Choroid plexus epithelial cell (primary cell): ENCODE measurements at regions not wholly inside any gene's neighbourhood (a gene's known extent, or its start where the extent isn't known, plus 50 kb on each side); places are given as distances from the start of the nearest gene placed in this dataset.

Source experiments
- DNase-seq: peaks from one replicate; pipeline ENCODE4 v3.0.0-alpha.2; 2010; ENCODE audit warnings: low read depth
- H3K4me3 ChIP-seq: 2 replicates; pipeline ENCODE4 v1.5.1; 2011; ENCODE audit warnings: low read depth, mild to moderate bottlenecking, control low read depth, low read length, moderate library complexity
- TF ChIP-seq, protein P1 (sequence below): conservative IDR thresholded peaks from 2 replicates; pipeline ENCODE4 v1.5.1; 2011; ENCODE audit warnings: low read depth, mild to moderate bottlenecking, control low read depth, inconsistent platforms, low read length, moderate library complexity

DNA sequence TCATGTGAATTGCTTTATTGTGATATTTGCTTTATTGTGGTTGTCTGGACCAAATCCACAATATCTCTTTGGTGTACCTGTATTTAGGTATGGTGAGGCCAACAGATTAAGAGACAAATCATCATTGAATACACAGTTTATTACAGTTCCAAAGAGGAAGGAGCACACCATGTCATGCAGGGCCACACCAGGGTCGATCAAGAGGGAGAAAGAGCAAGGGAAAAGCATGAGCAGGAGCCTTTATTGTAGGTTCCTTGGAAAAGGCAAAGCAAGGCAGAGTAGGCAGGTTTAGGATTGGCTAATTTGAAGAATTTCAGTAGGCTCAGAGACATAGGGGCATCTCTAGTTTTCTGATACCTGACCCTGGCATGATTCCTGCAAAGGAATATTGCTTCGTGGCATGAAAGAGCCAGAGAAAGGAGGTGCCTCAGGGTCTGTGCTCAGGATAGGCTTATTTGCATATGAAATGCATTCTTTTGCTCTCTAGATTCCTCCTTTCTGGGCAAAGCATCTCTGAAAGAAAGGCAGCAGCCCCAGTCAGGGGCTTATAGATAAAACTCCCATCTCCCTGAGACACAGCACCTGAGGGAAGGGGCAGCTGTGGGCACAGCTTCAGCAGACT, 214.2 kb upstream of the ERBB4 start:
- no peak for DNase-seq
- no peak overlapping the region for H3K4me3 ChIP-seq
- TF ChIP-seq, protein P1, sequence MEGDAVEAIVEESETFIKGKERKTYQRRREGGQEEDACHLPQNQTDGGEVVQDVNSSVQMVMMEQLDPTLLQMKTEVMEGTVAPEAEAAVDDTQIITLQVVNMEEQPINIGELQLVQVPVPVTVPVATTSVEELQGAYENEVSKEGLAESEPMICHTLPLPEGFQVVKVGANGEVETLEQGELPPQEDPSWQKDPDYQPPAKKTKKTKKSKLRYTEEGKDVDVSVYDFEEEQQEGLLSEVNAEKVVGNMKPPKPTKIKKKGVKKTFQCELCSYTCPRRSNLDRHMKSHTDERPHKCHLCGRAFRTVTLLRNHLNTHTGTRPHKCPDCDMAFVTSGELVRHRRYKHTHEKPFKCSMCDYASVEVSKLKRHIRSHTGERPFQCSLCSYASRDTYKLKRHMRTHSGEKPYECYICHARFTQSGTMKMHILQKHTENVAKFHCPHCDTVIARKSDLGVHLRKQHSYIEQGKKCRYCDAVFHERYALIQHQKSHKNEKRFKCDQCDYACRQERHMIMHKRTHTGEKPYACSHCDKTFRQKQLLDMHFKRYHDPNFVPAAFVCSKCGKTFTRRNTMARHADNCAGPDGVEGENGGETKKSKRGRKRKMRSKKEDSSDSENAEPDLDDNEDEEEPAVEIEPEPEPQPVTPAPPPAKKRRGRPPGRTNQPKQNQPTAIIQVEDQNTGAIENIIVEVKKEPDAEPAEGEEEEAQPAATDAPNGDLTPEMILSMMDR = no peak

DNA sequence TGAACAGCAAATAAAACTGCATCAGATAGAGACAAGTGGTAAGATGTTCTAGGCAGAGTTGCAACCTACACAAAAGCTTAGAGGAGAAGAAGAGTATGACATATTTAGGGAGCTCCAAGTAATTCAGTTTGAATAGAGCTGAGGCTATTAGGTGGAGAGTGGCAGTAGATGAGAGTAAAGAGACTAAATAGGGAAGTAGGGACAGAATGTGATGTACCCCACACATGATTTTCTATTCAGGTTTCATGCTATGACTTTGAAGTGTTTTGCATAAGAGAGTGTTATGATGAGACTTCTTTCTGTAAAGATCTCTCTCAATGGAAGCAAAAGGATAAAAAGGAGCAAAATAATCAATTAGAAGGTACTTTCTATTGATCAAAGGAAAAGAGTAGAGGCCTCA, 206.8 kb upstream of the ERBB4 start:
- DNase-seq = no peak
- TF ChIP-seq, protein P1 = no peak
- no peak overlapping the region for H3K4me3 ChIP-seq

DNA sequence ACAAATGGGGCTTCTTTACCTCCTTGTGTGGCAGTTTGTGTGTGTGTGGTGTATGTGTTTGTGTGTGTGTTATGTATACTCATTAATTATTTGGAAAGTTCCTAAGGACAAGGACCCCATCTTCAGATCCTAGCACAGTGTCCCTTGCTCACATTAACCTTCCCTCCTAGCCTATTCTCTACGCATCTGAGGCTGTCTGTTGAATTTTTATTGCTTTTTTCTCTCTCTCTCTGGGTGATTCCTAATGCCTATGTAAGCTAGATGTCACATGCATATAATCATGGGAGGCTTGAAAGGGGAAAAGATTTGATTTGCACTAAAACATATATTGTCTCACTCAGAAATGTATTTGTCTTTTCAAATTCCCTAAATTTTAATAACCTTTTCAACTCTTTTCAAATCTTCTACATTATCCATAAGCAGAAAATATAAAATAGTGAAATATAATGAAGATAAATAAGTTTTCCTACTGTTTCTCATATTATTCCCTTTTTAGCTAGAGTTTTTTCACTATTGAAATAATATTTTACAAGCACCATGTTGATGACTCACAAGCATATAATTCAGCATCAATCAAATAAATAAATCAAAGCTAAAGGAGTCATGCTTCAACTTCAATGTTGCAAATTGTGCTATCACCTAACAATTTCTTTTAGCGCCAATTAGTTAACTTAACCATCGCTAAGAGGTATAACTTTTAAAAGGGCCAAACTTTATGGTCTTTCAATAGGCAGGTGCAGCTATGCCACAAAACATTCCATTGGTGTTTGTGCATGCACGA, 199.0 kb upstream of the ERBB4 start:
- TF ChIP-seq, protein P1 = no peak
- no peak overlapping the region for H3K4me3 ChIP-seq
- no peak for DNase-seq

DNA sequence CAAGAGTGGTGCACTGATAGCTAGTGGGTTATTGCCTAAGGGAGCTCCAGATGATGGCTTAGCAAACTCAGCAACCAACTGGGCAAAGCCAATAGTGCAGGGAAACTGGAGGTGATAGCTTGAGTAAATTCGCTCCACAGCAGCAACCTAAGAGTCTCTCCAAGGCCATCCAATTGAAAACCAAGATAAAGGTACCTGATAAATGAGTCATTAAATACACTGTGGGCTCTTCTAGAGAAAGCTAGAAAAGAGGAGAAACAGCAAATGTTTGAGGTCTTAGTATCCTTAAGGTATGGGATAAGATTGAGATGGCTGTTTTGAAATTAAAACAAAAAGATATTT, 197.8 kb upstream of the ERBB4 start:
- no peak for DNase-seq
- TF ChIP-seq, protein P1 = no peak
- no peak overlapping the region for H3K4me3 ChIP-seq

DNA sequence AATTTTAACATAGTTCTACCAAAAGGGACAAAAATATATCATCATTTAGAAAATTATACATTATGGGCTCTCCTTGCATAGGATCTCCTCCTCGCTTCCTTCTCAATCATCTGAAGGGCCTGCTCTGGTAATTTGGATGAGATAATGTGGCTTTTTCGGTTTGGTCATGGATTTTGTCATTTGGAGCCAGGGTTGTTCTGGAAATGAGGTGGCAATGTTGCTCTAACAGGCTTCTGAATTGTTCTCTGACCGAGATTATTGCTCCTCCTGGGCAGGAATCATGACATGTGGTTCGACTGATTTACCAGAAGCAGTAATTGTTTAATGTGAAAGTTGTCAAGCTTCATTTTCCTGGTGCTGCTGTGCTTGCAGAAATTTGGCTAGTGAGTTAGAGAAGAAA, 194.7 kb upstream of the ERBB4 start:
- DNase-seq = no peak
- H3K4me3 ChIP-seq = no peak overlapping the region
- TF ChIP-seq, protein P1 = no peak

DNA sequence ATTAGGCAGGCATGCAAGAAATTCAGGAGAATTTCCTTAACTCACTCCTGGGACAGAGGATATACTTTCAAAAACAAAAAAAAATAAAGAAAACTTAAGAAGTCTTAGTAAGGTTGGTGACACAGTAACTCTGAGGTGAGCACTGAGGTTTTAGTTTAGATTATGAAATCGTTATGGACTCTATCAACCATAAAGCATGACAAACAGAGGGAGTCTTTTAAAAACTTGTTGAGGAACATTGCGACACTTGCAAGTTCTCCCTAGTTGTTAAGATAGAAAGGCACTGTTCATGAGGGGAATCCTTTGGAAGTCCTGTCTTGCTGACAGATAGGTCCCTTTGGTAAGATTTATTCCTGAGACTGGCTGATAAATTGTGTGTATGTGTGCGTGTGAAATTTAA, 194.3 kb upstream of the ERBB4 start:
- TF ChIP-seq, protein P1 = no peak
- DNase-seq = no peak
- no peak overlapping the region for H3K4me3 ChIP-seq

DNA sequence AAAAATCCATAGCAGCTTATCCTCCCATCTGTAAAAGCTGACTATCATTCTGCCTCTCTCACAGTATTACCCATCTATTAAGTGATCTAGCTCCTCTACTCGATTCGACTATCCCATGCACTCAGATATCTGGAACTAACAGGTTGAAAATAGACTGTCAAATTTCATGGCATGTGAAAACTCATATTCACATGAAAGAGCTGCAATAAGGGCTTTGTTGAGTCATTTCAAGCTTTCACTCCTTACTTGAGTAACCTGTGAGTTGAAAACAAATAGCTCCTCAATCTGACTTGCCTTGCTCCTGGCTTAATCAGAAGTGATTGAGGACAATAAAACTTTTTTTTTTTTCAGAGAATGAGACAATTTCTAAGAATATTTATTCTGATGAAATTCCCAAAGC, 192.4 kb upstream of the ERBB4 start:
- DNase-seq = no peak
- H3K4me3 ChIP-seq = no peak overlapping the region
- TF ChIP-seq, protein P1 = no peak
